GM23338 (cell line): ENCODE measurements at regions not wholly inside any gene's neighbourhood (a gene's known extent, or its start where the extent isn't known, plus 50 kb on each side); places are given as distances from the start of the nearest gene placed in this dataset.

Source experiments
- ATAC-seq: fragments of 200-7000 bp; cut with Tn5 transposase; 3 replicates; pipeline ENCODE4 v1.9.1; 2020
- DNase-seq: peaks from one replicate; pipeline ENCODE4 v3.0.0-alpha.2; 2015; ENCODE audit warnings: low spot score
- H2AFZ ChIP-seq: fragments of 200-600 bp; sonication (generic); 2 replicates; pipeline ENCODE4 v1.8.0; 2016; ENCODE audit warnings: antibody characterized with exemption, mild to moderate bottlenecking, moderate library complexity
- H3F3A ChIP-seq: fragments of 200-600 bp; sonication (generic); replicated peaks from 2 replicates; pipeline ENCODE4 v1.8.0; 2017; ENCODE audit warnings: antibody characterized with exemption, mixed run types, low read depth
- H3K27ac ChIP-seq: fragments of 200-600 bp; sonication (generic); 2 replicates; pipeline ENCODE4 v1.6.1; 2016; ENCODE audit warnings: low read depth
- H3K27me3 ChIP-seq: fragments of 200-600 bp; sonication (generic); 2 replicates; pipeline ENCODE4 v1.8.0; 2016; ENCODE audit warnings: mild to moderate bottlenecking, mixed run types, moderate library complexity; ENCODE audit not compliant: insufficient read depth
- H3K36me3 ChIP-seq: fragments of 200-600 bp; sonication (generic); 2 replicates; pipeline ENCODE4 v1.8.0; 2016; ENCODE audit warnings: mild to moderate bottlenecking; ENCODE audit not compliant: insufficient read depth
- H3K4me1 ChIP-seq: fragments of 200-600 bp; sonication (generic); 2 replicates; pipeline ENCODE4 v1.8.0; 2016; ENCODE audit warnings: mild to moderate bottlenecking, moderate library complexity; ENCODE audit not compliant: insufficient read depth
- H3K4me2 ChIP-seq: fragments of 200-600 bp; sonication (generic); 2 replicates; pipeline ENCODE4 v1.7.1; 2017; ENCODE audit warnings: mixed run types
- H3K4me3 ChIP-seq: fragments of 200-600 bp; sonication (generic); 2 replicates; pipeline ENCODE4 v1.6.1; 2016; ENCODE audit warnings: mixed run types
- H3K79me2 ChIP-seq: fragments of 200-600 bp; sonication (generic); replicated peaks from 2 replicates; pipeline ENCODE4 v1.8.0; 2017; ENCODE audit warnings: mild to moderate bottlenecking; ENCODE audit not compliant: insufficient read depth
- H3K9me2 ChIP-seq: fragments of 200-600 bp; sonication (generic); 2 replicates; pipeline ENCODE4 v1.8.0; 2017; ENCODE audit not compliant: insufficient read depth
- H4K20me1 ChIP-seq: fragments of 200-600 bp; sonication (generic); replicated peaks from 2 replicates; pipeline ENCODE4 v1.8.0; 2017; ENCODE audit warnings: mild to moderate bottlenecking; ENCODE audit not compliant: insufficient read depth
- H3K27ac Mint-ChIP-seq: 2 replicates; pipeline ENCODE4 v1.8.0; 2020; ENCODE audit warnings: inconsistent platforms, mild to moderate bottlenecking, moderate library complexity, mixed read lengths
- H3K27me3 Mint-ChIP-seq: 3 replicates; pipeline ENCODE4 v1.8.0; 2022; ENCODE audit warnings: low read depth, mild to moderate bottlenecking, moderate library complexity, mixed read lengths, inconsistent platforms; ENCODE audit not compliant: insufficient read depth, poor library complexity
- H3K36me3 Mint-ChIP-seq: 3 replicates; pipeline ENCODE4 v1.8.0; 2021; ENCODE audit warnings: low read depth, mild to moderate bottlenecking, inconsistent platforms, moderate library complexity, mixed read lengths
- H3K4me1 Mint-ChIP-seq: 3 replicates; pipeline ENCODE4 v1.8.0; 2020; ENCODE audit warnings: mild to moderate bottlenecking, inconsistent platforms, mixed read lengths
- H3K4me3 Mint-ChIP-seq: 3 replicates; pipeline ENCODE4 v1.8.0; 2021; ENCODE audit warnings: moderate library complexity, mild to moderate bottlenecking, inconsistent platforms, mixed read lengths
- H3K9me3 Mint-ChIP-seq: 3 replicates; pipeline ENCODE4 v1.8.0; 2020; ENCODE audit warnings: moderate library complexity, mild to moderate bottlenecking, inconsistent platforms, mixed read lengths
- CREB1 ChIP-seq: fragments of 250-450 bp; sonication (Bioruptor Pico); IDR thresholded peaks from 2 replicates; pipeline ENCODE4 v1.5.0; 2020; ENCODE audit warnings: low read depth, mild to moderate bottlenecking, moderate library complexity
- EZH2 ChIP-seq: fragments of 200-600 bp; sonication (generic); IDR thresholded peaks from one replicate; pipeline ENCODE4 v1.8.0; 2017; ENCODE audit warnings: antibody characterized with exemption, mild to moderate bottlenecking, low read depth; ENCODE audit not compliant: unreplicated experiment
- JUNB ChIP-seq: IDR thresholded peaks from one replicate; pipeline ENCODE4 v1.6.1; 2016; ENCODE audit warnings: antibody characterized with exemption; ENCODE audit not compliant: unreplicated experiment
- POLR2AphosphoS5 ChIP-seq: IDR thresholded peaks from 2 replicates; pipeline ENCODE4 v1.6.1; 2016; ENCODE audit warnings: antibody characterized with exemption, low read depth
- ZNF114 ChIP-seq: fragments of 250-450 bp; sonication (Bioruptor Pico); IDR thresholded peaks from 2 replicates; pipeline ENCODE4 v1.5.0; 2020; ENCODE audit warnings: mild to moderate bottlenecking, moderate library complexity
- ZNF331 ChIP-seq: fragments of 250-450 bp; sonication (Bioruptor Pico); IDR thresholded peaks from 2 replicates; pipeline ENCODE4 v1.5.0; 2020; ENCODE audit warnings: low read depth, mild to moderate bottlenecking, moderate library complexity
- TF ChIP-seq, protein P1 (sequence below): fragments of 250-450 bp; sonication (Bioruptor Pico); IDR thresholded peaks from 2 replicates; pipeline ENCODE4 v1.5.0; 2020; ENCODE audit warnings: mild to moderate bottlenecking, moderate library complexity

DNA sequence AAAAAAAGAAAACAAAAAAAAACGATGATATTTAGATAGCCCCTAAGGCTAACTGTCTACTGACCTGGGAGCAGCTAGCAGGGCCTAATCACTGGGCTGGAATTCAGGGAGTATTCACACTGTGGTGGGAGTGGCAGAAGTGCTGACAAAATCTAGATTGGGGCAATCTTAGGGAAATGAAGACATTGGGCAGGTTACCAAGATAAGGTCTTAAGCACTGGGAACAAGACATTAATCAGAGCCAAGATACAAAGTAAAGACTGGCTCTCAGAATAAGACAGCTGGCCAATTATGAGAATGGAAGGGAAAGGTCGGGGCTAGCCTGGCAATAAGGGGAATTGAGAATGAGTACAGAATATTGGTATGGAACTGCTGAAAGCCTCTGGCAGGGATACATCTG, 100.2 kb upstream of the GRIA3 start (continued):
- no peak for TF ChIP-seq POLR2AphosphoS5

DNA sequence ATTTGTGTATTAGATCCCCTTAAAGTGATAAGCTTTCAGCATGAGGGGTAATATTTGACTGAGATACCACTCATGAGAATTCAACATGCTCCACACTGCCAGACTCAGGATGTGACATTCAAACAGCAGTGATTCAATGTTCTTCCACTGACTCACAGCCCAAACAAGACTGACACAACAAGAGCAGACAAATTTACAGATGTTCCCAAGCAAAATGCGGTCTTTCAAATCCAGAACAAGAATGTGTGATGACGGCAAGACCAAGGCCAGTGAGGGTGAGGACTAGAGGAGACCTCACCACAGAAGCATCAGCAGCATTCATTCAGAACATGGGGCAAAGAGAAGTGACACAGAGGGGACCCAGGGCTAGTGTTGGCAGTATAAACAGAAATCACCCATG, 99.3 kb upstream of the GRIA3 start:
- DNase-seq (no peak), ATAC-seq (no peak)
- Mint-ChIP-seq H3K9me3 (no peaks in the 10 kb centered on the region), H3K36me3 (no peaks in the 10 kb centered on the region), H3K4me3 (no peak overlapping the region), H3K27ac (no peak overlapping the region), H3K4me1 (peaks cover 15% of the 10 kb centered on the region; the same call in 2 of the 3 replicates), H3K27me3 (peaks cover 3% of the 10 kb centered on the region)
- TF ChIP-seq ZNF114 (CRISPR knock-in tag) (no peak), ZNF331 (no peak), EZH2 (no peak), JUNB (no peak)
- Histone ChIP-seq H3K27ac (no peak overlapping the region), H3K79me2 (no peaks in the 10 kb centered on the region), H2AFZ (no peak overlapping the region), H3K4me1 (peaks cover 8% of the 10 kb centered on the region; the same call in 1 of the 2 replicates), H3K27me3 (no peaks in the 10 kb centered on the region), H3K4me2 (no peak overlapping the region), H3K36me3 (no peaks in the 10 kb centered on the region), H4K20me1 (no peaks in the 10 kb centered on the region), H3K9me2 (no peaks in the 10 kb centered on the region), H3K4me3 (no peak overlapping the region), H3F3A (no peaks in the 10 kb centered on the region)

DNA sequence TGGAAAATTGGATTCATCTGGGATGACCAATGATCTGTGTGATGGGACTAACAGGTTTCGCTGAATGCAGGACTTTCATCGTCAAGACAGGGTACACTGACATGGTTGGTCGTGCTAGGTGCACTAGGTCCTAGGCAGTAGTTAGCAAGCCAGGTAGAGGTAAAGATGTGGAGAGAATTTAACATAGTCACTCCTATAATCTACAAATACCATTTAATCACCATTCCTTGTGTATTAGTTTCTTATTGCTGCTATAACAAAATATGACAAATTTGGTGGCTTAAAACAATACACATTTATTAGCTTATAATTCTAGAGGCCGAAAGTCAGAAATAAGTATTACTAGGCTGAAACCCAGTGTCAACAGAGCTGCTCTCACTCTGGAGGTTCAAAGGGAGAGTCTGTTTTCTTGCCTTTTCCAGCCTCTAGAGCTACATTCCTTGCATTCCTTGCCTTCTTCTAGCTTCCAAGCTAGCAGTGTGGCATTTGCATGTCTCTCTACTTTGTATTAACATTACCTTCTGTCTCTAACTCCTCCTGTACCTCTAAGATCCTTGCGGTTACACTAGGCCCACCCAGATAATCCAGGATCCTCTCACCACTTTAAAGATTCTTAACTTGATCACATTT, 98.7 kb upstream of the GRIA3 start:
- Histone ChIP-seq H2AFZ (no peak overlapping the region), H3K27ac (no peak overlapping the region), H3K36me3 (no peaks in the 10 kb centered on the region), H3K4me3 (no peak overlapping the region), H4K20me1 (no peaks in the 10 kb centered on the region), H3F3A (no peaks in the 10 kb centered on the region), H3K27me3 (no peaks in the 10 kb centered on the region), H3K9me2 (no peaks in the 10 kb centered on the region), H3K4me2 (no peak overlapping the region), H3K79me2 (no peaks in the 10 kb centered on the region), H3K4me1 (peaks cover 8% of the 10 kb centered on the region; the same call in 1 of the 2 replicates)
- H3K4me1 Mint-ChIP-seq, result peaks cover 15% of the 10 kb centered on the region; the same call in 2 of the 3 replicates
- TF ChIP-seq CREB1 (CRISPR knock-in tag), result no peak
- TF ChIP-seq, protein P1, sequence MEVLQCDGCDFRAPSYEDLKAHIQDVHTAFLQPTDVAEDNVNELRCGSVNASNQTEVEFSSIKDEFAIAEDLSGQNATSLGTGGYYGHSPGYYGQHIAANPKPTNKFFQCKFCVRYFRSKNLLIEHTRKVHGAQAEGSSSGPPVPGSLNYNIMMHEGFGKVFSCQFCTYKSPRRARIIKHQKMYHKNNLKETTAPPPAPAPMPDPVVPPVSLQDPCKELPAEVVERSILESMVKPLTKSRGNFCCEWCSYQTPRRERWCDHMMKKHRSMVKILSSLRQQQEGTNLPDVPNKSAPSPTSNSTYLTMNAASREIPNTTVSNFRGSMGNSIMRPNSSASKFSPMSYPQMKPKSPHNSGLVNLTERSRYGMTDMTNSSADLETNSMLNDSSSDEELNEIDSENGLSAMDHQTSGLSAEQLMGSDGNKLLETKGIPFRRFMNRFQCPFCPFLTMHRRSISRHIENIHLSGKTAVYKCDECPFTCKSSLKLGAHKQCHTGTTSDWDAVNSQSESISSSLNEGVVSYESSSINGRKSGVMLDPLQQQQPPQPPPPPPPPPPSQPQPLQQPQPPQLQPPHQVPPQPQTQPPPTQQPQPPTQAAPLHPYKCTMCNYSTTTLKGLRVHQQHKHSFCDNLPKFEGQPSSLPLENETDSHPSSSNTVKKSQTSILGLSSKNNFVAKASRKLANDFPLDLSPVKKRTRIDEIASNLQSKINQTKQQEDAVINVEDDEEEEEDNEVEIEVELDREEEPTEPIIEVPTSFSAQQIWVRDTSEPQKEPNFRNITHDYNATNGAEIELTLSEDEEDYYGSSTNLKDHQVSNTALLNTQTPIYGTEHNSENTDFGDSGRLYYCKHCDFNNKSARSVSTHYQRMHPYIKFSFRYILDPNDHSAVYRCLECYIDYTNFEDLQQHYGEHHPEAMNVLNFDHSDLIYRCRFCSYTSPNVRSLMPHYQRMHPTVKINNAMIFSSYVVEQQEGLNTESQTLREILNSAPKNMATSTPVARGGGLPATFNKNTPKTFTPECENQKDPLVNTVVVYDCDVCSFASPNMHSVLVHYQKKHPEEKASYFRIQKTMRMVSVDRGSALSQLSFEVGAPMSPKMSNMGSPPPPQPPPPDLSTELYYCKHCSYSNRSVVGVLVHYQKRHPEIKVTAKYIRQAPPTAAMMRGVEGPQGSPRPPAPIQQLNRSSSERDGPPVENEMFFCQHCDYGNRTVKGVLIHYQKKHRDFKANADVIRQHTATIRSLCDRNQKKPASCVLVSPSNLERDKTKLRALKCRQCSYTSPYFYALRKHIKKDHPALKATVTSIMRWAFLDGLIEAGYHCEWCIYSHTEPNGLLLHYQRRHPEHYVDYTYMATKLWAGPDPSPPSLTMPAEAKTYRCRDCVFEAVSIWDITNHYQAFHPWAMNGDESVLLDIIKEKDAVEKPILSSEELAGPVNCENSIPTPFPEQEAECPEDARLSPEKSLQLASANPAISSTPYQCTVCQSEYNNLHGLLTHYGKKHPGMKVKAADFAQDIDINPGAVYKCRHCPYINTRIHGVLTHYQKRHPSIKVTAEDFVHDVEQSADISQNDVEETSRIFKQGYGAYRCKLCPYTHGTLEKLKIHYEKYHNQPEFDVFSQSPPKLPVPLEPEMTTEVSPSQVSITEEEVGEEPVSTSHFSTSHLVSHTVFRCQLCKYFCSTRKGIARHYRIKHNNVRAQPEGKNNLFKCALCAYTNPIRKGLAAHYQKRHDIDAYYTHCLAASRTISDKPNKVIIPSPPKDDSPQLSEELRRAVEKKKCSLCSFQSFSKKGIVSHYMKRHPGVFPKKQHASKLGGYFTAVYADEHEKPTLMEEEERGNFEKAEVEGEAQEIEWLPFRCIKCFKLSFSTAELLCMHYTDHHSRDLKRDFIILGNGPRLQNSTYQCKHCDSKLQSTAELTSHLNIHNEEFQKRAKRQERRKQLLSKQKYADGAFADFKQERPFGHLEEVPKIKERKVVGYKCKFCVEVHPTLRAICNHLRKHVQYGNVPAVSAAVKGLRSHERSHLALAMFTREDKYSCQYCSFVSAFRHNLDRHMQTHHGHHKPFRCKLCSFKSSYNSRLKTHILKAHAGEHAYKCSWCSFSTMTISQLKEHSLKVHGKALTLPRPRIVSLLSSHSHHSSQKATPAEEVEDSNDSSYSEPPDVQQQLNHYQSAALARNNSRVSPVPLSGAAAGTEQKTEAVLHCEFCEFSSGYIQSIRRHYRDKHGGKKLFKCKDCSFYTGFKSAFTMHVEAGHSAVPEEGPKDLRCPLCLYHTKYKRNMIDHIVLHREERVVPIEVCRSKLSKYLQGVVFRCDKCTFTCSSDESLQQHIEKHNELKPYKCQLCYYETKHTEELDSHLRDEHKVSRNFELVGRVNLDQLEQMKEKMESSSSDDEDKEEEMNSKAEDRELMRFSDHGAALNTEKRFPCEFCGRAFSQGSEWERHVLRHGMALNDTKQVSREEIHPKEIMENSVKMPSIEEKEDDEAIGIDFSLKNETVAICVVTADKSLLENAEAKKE (CRISPR knock-in tag), result peak; percentile 61
- no peak overlapping the region for H3K4me3 Mint-ChIP-seq
- H3K9me3 Mint-ChIP-seq, result no peaks in the 10 kb centered on the region
- no peak overlapping the region for H3K27ac Mint-ChIP-seq
- H3K36me3 Mint-ChIP-seq, result no peaks in the 10 kb centered on the region
- peak; percentile 74 for DNase-seq
- peaks cover 6% of the 10 kb centered on the region for H3K27me3 Mint-ChIP-seq
- ATAC-seq, result peak; percentile 96
